Mesenchymal stem cell (in vitro differentiated cells and primary cell): ENCODE measurements at regions not wholly inside any gene's neighbourhood (a gene's known extent, or its start where the extent isn't known, plus 50 kb on each side); places are given as distances from the start of the nearest gene placed in this dataset.
"Not testable (repeated sequence)": the region's sequence is repeated elsewhere in the genome, so short reads cannot be mapped to it uniquely, and the experiment has no call there.

Source experiments
- DNase-seq: peaks from one replicate; pipeline ENCODE4 v3.0.0-alpha.2; 2013
- H2AFZ ChIP-seq: one replicate; pipeline ENCODE4 v1.6.1; 2013; ENCODE audit warnings: low read depth, mild to moderate bottlenecking, control low read depth, inconsistent platforms, low read length, moderate library complexity
- H2AK5ac ChIP-seq: 2 replicates; pipeline ENCODE4 v1.6.1; 2013; ENCODE audit warnings: low read length, moderate library complexity, mild to moderate bottlenecking, inconsistent platforms; ENCODE audit not compliant: severe bottlenecking
- H2BK120ac ChIP-seq: one replicate; pipeline ENCODE4 v1.6.1; 2013; ENCODE audit warnings: low read depth, mild to moderate bottlenecking, inconsistent platforms, low read length, moderate library complexity
- H2BK12ac ChIP-seq, 2 experiments: one replicate each; pipeline ENCODE4 v1.6.1; 2013; ENCODE audit warnings: inconsistent platforms in 2 of 2, low read length in 2 of 2, mild to moderate bottlenecking in 2 of 2, moderate library complexity in 2 of 2, control low read depth in 1 of 2
- H2BK15ac ChIP-seq: one replicate; pipeline ENCODE4 v1.6.1; 2013; ENCODE audit warnings: mild to moderate bottlenecking, low read depth, inconsistent platforms; ENCODE audit not compliant: poor library complexity, severe bottlenecking
- H2BK5ac ChIP-seq: 2 replicates; pipeline ENCODE4 v1.6.1; 2013; ENCODE audit warnings: low read depth, mild to moderate bottlenecking, low read length, control low read depth, inconsistent platforms; ENCODE audit not compliant: poor library complexity, severe bottlenecking
- H3K14ac ChIP-seq, 2 experiments: one replicate each; pipeline ENCODE4 v1.6.1; 2013; ENCODE audit warnings: inconsistent platforms in 2 of 2, low read length in 2 of 2, control low read depth in 1 of 2, mild to moderate bottlenecking in 1 of 2, moderate library complexity in 1 of 2
- H3K18ac ChIP-seq, 2 experiments: one replicate each; pipeline ENCODE4 v1.6.1; 2013; ENCODE audit warnings: inconsistent platforms in 2 of 2, low read length in 2 of 2, control low read depth in 1 of 2, low read depth in 1 of 2, mild to moderate bottlenecking in 1 of 2
- H3K23ac ChIP-seq, 2 experiments: one replicate each; pipeline ENCODE4 v1.6.1; 2013; ENCODE audit warnings: inconsistent platforms in 2 of 2, low read length in 2 of 2, mild to moderate bottlenecking in 2 of 2, moderate library complexity in 2 of 2, control low read depth in 1 of 2
- H3K27ac ChIP-seq: 2 replicates; pipeline ENCODE4 v1.5.1; 2013; ENCODE audit warnings: mild to moderate bottlenecking, moderate library complexity, low read length, control low read depth, inconsistent platforms; ENCODE audit not compliant: poor library complexity, severe bottlenecking
- H3K27me3 ChIP-seq, 2 experiments: 2 replicates each; pipeline versions ENCODE4 v1.6.1 to v1.7.0; 2013; ENCODE audit warnings: low read length in 2 of 2, mild to moderate bottlenecking in 2 of 2, moderate library complexity in 2 of 2, control low read depth in 1 of 2, inconsistent platforms in 1 of 2; ENCODE audit not compliant: control insufficient read depth in 1 of 2, insufficient read depth in 1 of 2
- H3K36me3 ChIP-seq, 2 experiments: 2 replicates each; pipeline versions ENCODE4 v1.6.1 to v1.7.0; 2013; ENCODE audit warnings: low read length in 2 of 2, control low read depth in 1 of 2, inconsistent platforms in 1 of 2, low read depth in 1 of 2, mild to moderate bottlenecking in 1 of 2; ENCODE audit not compliant: insufficient read depth in 2 of 2, control insufficient read depth in 1 of 2
- H3K4ac ChIP-seq, 2 experiments: one replicate each; pipeline ENCODE4 v1.6.1; 2013; ENCODE audit warnings: inconsistent platforms in 2 of 2, low read length in 2 of 2, mild to moderate bottlenecking in 2 of 2, moderate library complexity in 2 of 2, control low read depth in 1 of 2, low read depth in 1 of 2
- H3K4me1 ChIP-seq: 2 replicates; pipeline ENCODE4 v1.6.1; 2013; ENCODE audit warnings: low read depth, low read length, control low read depth; ENCODE audit not compliant: control insufficient read depth, insufficient read depth
- H3K4me2 ChIP-seq: 2 replicates; pipeline ENCODE4 v1.6.1; 2013; ENCODE audit warnings: low read length, mild to moderate bottlenecking, inconsistent platforms; ENCODE audit not compliant: poor library complexity, severe bottlenecking
- H3K4me3 ChIP-seq, 2 experiments: 2 replicates each; pipeline versions ENCODE4 v1.5.1 to v1.7.0; 2013; ENCODE audit warnings: low read length in 2 of 2, mild to moderate bottlenecking in 2 of 2, control low read depth in 1 of 2, low read depth in 1 of 2; ENCODE audit not compliant: insufficient read depth in 1 of 2
- H3K79me1 ChIP-seq: replicated peaks from 2 replicates; pipeline ENCODE4 v1.6.1; 2013; ENCODE audit warnings: mild to moderate bottlenecking, control low read depth, low read length, inconsistent platforms; ENCODE audit not compliant: poor library complexity, severe bottlenecking
- H3K9ac ChIP-seq: 2 replicates; pipeline ENCODE4 v1.7.0; 2013; ENCODE audit warnings: mild to moderate bottlenecking, low read length, moderate library complexity
- H3K9me3 ChIP-seq: 2 replicates; pipeline ENCODE4 v1.7.0; 2013; ENCODE audit warnings: mild to moderate bottlenecking, low read length; ENCODE audit not compliant: control insufficient read depth
- H4K8ac ChIP-seq: one replicate; pipeline ENCODE4 v1.6.1; 2013; ENCODE audit warnings: inconsistent platforms, mild to moderate bottlenecking, low read length, moderate library complexity
- H4K91ac ChIP-seq: one replicate; pipeline ENCODE4 v1.6.1; 2013; ENCODE audit warnings: mild to moderate bottlenecking, low read length, inconsistent platforms
- WGBS: methylation state at CpG from one replicate; pipeline ENCODE4 v1.1.7; 2013; ENCODE audit warnings: mixed read lengths; 5-methylcytosine and 5-hydroxymethylcytosine counted together

DNA sequence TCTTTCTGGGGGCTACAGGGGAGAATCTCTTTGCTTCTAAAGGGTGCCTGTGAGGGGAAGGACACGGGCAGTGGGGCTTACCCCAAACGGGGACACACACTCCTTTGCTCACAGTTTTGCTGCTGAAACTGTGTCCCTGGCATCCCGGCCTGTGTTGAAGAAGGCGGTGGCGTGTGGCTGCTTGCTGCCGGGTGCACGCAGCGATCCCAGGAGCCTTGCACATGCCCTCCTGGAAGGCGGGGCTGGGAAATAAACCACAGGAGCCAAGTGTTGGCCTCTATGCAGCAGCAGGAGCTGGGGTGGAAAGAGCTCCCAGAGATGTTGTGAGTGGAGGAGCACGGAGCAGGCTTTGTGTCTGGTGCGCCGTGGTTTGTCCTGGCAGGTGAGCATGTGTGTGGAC, 131.0 kb upstream of the CIBAR2 start:
- H3K27ac ChIP-seq, result no peak overlapping the region
- no peaks in the 10 kb centered on the region for H3K27me3 ChIP-seq
- peak overlapping the region; percentile 12 for H2BK15ac ChIP-seq
- peaks cover 42% of the 10 kb centered on the region for H3K4me1 ChIP-seq
- H3K14ac ChIP-seq, result no peak overlapping the region
- peak overlapping the region in 1 of 2 experiments; percentile 5 for H3K18ac ChIP-seq
- H3K9me3 ChIP-seq, result no peaks in the 10 kb centered on the region
- H2BK12ac ChIP-seq, result no peak overlapping the region
- H2BK120ac ChIP-seq, result no peak overlapping the region
- no peak for DNase-seq
- H3K4ac ChIP-seq, result no peak overlapping the region
- H2AK5ac ChIP-seq, result no peak overlapping the region
- no peak overlapping the region for H2BK5ac ChIP-seq
- peaks cover 25% of the 10 kb centered on the region for H3K79me1 ChIP-seq
- H3K9ac ChIP-seq, result no peak overlapping the region
- no peak overlapping the region for H3K4me2 ChIP-seq
- H2AFZ ChIP-seq, result no peak overlapping the region
- no peak overlapping the region for H4K8ac ChIP-seq
- H4K91ac ChIP-seq, result no peak overlapping the region
- peak overlapping the region in 1 of 2 experiments; percentile 34 for H3K23ac ChIP-seq
- peaks cover 0 to 9% of the 10 kb centered on the region in 2 experiments for H3K36me3 ChIP-seq
- no peak overlapping the region for H3K4me3 ChIP-seq
- 94% methylated on average over 12 of the region's 12 CpGs for WGBS

DNA sequence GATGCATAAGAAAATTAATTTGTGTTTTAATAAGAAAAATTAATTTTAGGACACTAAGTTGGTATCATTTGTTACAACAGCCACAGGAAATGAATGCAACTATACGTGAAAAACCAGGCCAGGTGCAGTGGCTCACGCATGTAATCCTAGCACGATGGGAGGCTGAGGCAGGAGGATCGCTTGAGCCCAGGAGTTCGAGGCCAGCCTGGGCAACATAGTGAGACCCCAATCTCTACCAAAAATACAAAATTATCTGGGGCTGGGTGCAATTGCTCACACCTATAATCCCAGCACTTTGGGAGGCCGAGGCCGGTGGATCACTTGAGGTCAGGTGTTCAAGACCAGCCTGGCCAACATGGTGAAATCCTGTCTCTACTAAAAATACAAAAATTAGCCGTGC, 132.2 kb upstream of the CIBAR2 start:
- H3K27ac ChIP-seq, H2AK5ac ChIP-seq, H3K18ac ChIP-seq, H3K4me3 ChIP-seq, H4K91ac ChIP-seq, H3K27me3 ChIP-seq, H3K4ac ChIP-seq, H3K23ac ChIP-seq, H4K8ac ChIP-seq, H3K36me3 ChIP-seq, DNase-seq, H2BK15ac ChIP-seq, H2BK5ac ChIP-seq, H3K14ac ChIP-seq, H3K9me3 ChIP-seq, H2AFZ ChIP-seq, H3K9ac ChIP-seq, H2BK12ac ChIP-seq, H2BK120ac ChIP-seq, H3K4me2 ChIP-seq: not testable (repeated sequence)
- H3K79me1 ChIP-seq, result peaks cover 27% of the 10 kb centered on the region
- WGBS, result 99% methylated on average over 8 of the region's 8 CpGs
- peaks cover 35% of the 10 kb centered on the region for H3K4me1 ChIP-seq

DNA sequence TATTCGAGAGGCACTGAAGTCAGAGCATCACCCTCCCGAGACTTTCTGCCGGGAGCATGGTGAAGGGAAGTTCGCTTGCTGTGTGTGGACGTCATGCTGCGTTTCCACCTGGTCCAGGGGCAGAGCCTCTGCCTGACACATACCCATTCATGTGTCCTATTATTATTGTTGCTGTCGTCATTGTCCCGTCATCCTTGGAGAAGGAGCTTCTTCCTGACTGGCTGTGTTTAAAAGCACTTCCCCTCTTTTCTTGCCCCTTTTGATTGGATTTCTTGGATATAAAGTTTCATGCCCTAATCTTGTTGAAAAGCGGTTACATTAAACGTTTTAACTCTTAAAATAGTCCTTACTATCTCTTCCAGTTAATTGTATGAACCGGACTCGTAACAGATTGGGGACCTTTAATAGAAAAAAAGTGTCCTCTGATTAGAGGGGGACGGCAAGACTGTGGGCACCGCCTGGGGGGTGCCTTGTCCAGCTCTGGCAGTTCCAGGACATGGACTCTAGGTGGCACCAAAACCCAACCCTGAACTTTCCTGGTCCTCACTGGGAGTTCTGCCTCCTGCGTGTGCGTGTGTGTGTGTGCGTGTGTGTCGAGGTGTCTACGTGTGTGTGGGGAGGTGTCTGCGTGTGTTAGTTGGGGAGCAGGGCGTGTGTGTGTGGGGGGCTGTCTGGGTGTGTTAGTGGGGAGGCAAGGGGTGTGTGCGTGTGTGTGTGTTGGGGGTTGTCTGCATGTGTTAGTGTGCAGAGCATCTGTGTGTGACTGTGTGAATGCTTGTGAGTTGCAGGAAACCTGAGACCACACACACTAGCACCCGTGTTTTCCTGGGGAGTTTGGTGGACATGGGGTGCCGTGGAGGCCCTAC, 133.3 kb upstream of the CIBAR2 start:
- H3K14ac ChIP-seq, result peak overlapping the region in 1 of 2 experiments; percentile 82
- peak overlapping the region; percentile 79 for H4K8ac ChIP-seq
- no peak overlapping the region for H2BK120ac ChIP-seq
- H2BK5ac ChIP-seq, result no peak overlapping the region
- no peak overlapping the region for H3K4me3 ChIP-seq
- H2AFZ ChIP-seq, result no peak overlapping the region
- H3K4me2 ChIP-seq, result no peak overlapping the region
- peak overlapping the region in 1 of 2 experiments; percentile 71 for H3K4ac ChIP-seq
- H3K27ac ChIP-seq, result no peak overlapping the region
- H3K18ac ChIP-seq, result peak overlapping the region; percentile 3 to 96
- H3K36me3 ChIP-seq, result peaks cover 0 to 14% of the 10 kb centered on the region in 2 experiments
- DNase-seq, result peak; percentile 87
- H2BK15ac ChIP-seq, result no peak overlapping the region
- peaks cover 38% of the 10 kb centered on the region for H3K4me1 ChIP-seq
- no peaks in the 10 kb centered on the region for H3K9me3 ChIP-seq
- H3K79me1 ChIP-seq, result peaks cover 27% of the 10 kb centered on the region
- H3K27me3 ChIP-seq, result no peaks in the 10 kb centered on the region
- peak overlapping the region in 1 of 2 experiments; percentile 23 for H3K23ac ChIP-seq
- peak overlapping the region; percentile 49 for H3K9ac ChIP-seq
- 34% methylated on average over 20 of the region's 24 CpGs for WGBS
- no peak overlapping the region for H2AK5ac ChIP-seq
- peak overlapping the region; percentile 9 to 83 for H2BK12ac ChIP-seq
- peak overlapping the region; percentile 44 for H4K91ac ChIP-seq

DNA sequence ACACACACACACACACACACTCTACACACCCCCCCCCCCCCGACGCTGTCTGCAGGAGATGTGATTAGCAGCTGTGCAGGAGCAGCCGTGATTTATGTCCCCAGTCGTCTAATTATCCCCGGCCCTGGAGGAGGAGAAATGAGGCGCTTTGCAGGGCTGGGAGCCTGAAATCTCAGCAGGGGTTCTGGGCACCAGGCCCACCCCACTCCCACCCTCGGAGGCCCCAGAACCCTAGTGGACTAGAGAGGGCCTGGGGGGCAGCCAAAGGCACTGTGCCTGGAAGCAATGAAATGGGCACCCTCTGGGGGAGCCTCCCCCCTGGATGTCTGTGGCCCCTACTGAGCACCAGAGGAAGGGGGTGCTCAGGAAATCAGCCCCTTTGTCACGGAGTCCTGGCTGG, 134.2 kb upstream of the CIBAR2 start:
- H4K8ac ChIP-seq, result peak overlapping the region; percentile 21
- no peak overlapping the region for H2AK5ac ChIP-seq
- H2BK15ac ChIP-seq, result no peak overlapping the region
- H3K14ac ChIP-seq, result peak overlapping the region in 1 of 2 experiments; percentile 82
- H3K27me3 ChIP-seq, result no peaks in the 10 kb centered on the region
- H3K27ac ChIP-seq, result no peak overlapping the region
- H4K91ac ChIP-seq, result no peak overlapping the region
- no peak overlapping the region for H3K23ac ChIP-seq
- no peaks in the 10 kb centered on the region for H3K9me3 ChIP-seq
- H3K4me2 ChIP-seq, result no peak overlapping the region
- H3K36me3 ChIP-seq, result peaks cover 0 to 16% of the 10 kb centered on the region in 2 experiments
- peak overlapping the region; percentile 27 to 96 for H3K18ac ChIP-seq
- peaks cover 38% of the 10 kb centered on the region for H3K4me1 ChIP-seq
- peak overlapping the region in 1 of 2 experiments; percentile 40 for H3K4ac ChIP-seq
- H3K4me3 ChIP-seq, result no peak overlapping the region
- H2BK12ac ChIP-seq, result peak overlapping the region in 1 of 2 experiments; percentile 47
- H3K9ac ChIP-seq, result no peak overlapping the region
- 20% methylated on average over 4 of the region's 8 CpGs for WGBS
- no peak overlapping the region for H2BK5ac ChIP-seq
- DNase-seq, result no peak
- no peak overlapping the region for H2AFZ ChIP-seq
- peak overlapping the region; percentile 65 for H2BK120ac ChIP-seq
- H3K79me1 ChIP-seq, result peaks cover 27% of the 10 kb centered on the region
